GM23338 (cell line): ENCODE measurements at regions not wholly inside any gene's neighbourhood (a gene's known extent, or its start where the extent isn't known, plus 50 kb on each side); places are given as distances from the start of the nearest gene placed in this dataset.

Experiments
- ATAC-seq: fragments of 200-7000 bp; cut with Tn5 transposase; 3 replicates; pipeline ENCODE4 v1.9.1; 2020
- DNase-seq: peaks from one replicate; pipeline ENCODE4 v3.0.0-alpha.2; 2015; ENCODE audit warnings: low spot score
- H2AFZ ChIP-seq: fragments of 200-600 bp; sonication (generic); 2 replicates; pipeline ENCODE4 v1.8.0; 2016; ENCODE audit warnings: antibody characterized with exemption, mild to moderate bottlenecking, moderate library complexity
- H3F3A ChIP-seq: fragments of 200-600 bp; sonication (generic); replicated peaks from 2 replicates; pipeline ENCODE4 v1.8.0; 2017; ENCODE audit warnings: antibody characterized with exemption, mixed run types, low read depth
- H3K27ac ChIP-seq: fragments of 200-600 bp; sonication (generic); 2 replicates; pipeline ENCODE4 v1.6.1; 2016; ENCODE audit warnings: low read depth
- H3K27me3 ChIP-seq: fragments of 200-600 bp; sonication (generic); 2 replicates; pipeline ENCODE4 v1.8.0; 2016; ENCODE audit warnings: mild to moderate bottlenecking, mixed run types, moderate library complexity; ENCODE audit not compliant: insufficient read depth
- H3K36me3 ChIP-seq: fragments of 200-600 bp; sonication (generic); 2 replicates; pipeline ENCODE4 v1.8.0; 2016; ENCODE audit warnings: mild to moderate bottlenecking; ENCODE audit not compliant: insufficient read depth
- H3K4me1 ChIP-seq: fragments of 200-600 bp; sonication (generic); 2 replicates; pipeline ENCODE4 v1.8.0; 2016; ENCODE audit warnings: mild to moderate bottlenecking, moderate library complexity; ENCODE audit not compliant: insufficient read depth
- H3K4me2 ChIP-seq: fragments of 200-600 bp; sonication (generic); 2 replicates; pipeline ENCODE4 v1.7.1; 2017; ENCODE audit warnings: mixed run types
- H3K4me3 ChIP-seq: fragments of 200-600 bp; sonication (generic); 2 replicates; pipeline ENCODE4 v1.6.1; 2016; ENCODE audit warnings: mixed run types
- H3K79me2 ChIP-seq: fragments of 200-600 bp; sonication (generic); replicated peaks from 2 replicates; pipeline ENCODE4 v1.8.0; 2017; ENCODE audit warnings: mild to moderate bottlenecking; ENCODE audit not compliant: insufficient read depth
- H3K9me2 ChIP-seq: fragments of 200-600 bp; sonication (generic); 2 replicates; pipeline ENCODE4 v1.8.0; 2017; ENCODE audit not compliant: insufficient read depth
- H4K20me1 ChIP-seq: fragments of 200-600 bp; sonication (generic); replicated peaks from 2 replicates; pipeline ENCODE4 v1.8.0; 2017; ENCODE audit warnings: mild to moderate bottlenecking; ENCODE audit not compliant: insufficient read depth
- H3K27ac Mint-ChIP-seq: 2 replicates; pipeline ENCODE4 v1.8.0; 2020; ENCODE audit warnings: inconsistent platforms, mild to moderate bottlenecking, moderate library complexity, mixed read lengths
- H3K27me3 Mint-ChIP-seq: 3 replicates; pipeline ENCODE4 v1.8.0; 2022; ENCODE audit warnings: low read depth, mild to moderate bottlenecking, moderate library complexity, mixed read lengths, inconsistent platforms; ENCODE audit not compliant: insufficient read depth, poor library complexity
- H3K36me3 Mint-ChIP-seq: 3 replicates; pipeline ENCODE4 v1.8.0; 2021; ENCODE audit warnings: low read depth, mild to moderate bottlenecking, inconsistent platforms, moderate library complexity, mixed read lengths
- H3K4me1 Mint-ChIP-seq: 3 replicates; pipeline ENCODE4 v1.8.0; 2020; ENCODE audit warnings: mild to moderate bottlenecking, inconsistent platforms, mixed read lengths
- H3K4me3 Mint-ChIP-seq: 3 replicates; pipeline ENCODE4 v1.8.0; 2021; ENCODE audit warnings: moderate library complexity, mild to moderate bottlenecking, inconsistent platforms, mixed read lengths
- H3K9me3 Mint-ChIP-seq: 3 replicates; pipeline ENCODE4 v1.8.0; 2020; ENCODE audit warnings: moderate library complexity, mild to moderate bottlenecking, inconsistent platforms, mixed read lengths
- CREB1 ChIP-seq: fragments of 250-450 bp; sonication (Bioruptor Pico); IDR thresholded peaks from 2 replicates; pipeline ENCODE4 v1.5.0; 2020; ENCODE audit warnings: low read depth, mild to moderate bottlenecking, moderate library complexity
- ETS1 ChIP-seq: IDR thresholded peaks from 2 replicates; pipeline ENCODE4 v1.6.1; 2016; ENCODE audit warnings: antibody characterized with exemption
- EZH2 ChIP-seq: fragments of 200-600 bp; sonication (generic); IDR thresholded peaks from one replicate; pipeline ENCODE4 v1.8.0; 2017; ENCODE audit warnings: antibody characterized with exemption, mild to moderate bottlenecking, low read depth; ENCODE audit not compliant: unreplicated experiment
- EZH2phosphoT487 ChIP-seq: fragments of 200-600 bp; sonication (generic); IDR thresholded peaks from one replicate; pipeline ENCODE4 v1.8.1; 2018; ENCODE audit warnings: antibody characterized with exemption; ENCODE audit not compliant: unreplicated experiment
- POLR2AphosphoS5 ChIP-seq: IDR thresholded peaks from 2 replicates; pipeline ENCODE4 v1.6.1; 2016; ENCODE audit warnings: antibody characterized with exemption, low read depth
- ZNF114 ChIP-seq: fragments of 250-450 bp; sonication (Bioruptor Pico); IDR thresholded peaks from 2 replicates; pipeline ENCODE4 v1.5.0; 2020; ENCODE audit warnings: mild to moderate bottlenecking, moderate library complexity
- ZNF331 ChIP-seq: fragments of 250-450 bp; sonication (Bioruptor Pico); IDR thresholded peaks from 2 replicates; pipeline ENCODE4 v1.5.0; 2020; ENCODE audit warnings: low read depth, mild to moderate bottlenecking, moderate library complexity
- ZNF462 ChIP-seq: fragments of 250-450 bp; sonication (Bioruptor Pico); IDR thresholded peaks from 2 replicates; pipeline ENCODE4 v1.5.0; 2020; ENCODE audit warnings: mild to moderate bottlenecking, moderate library complexity
- TF ChIP-seq, protein P1 (sequence below), 2 experiments: fragments of 200-600 bp in 1 of 2; sonication (generic) in 1 of 2; conservative IDR thresholded peaks; 2 replicates each; pipeline versions ENCODE4 v1.5.1 to v1.6.1; 2016 to 2017; ENCODE audit warnings: antibody characterized with exemption in 2 of 2, low read depth in 2 of 2, mild to moderate bottlenecking in 2 of 2, moderate library complexity in 1 of 2

DNA sequence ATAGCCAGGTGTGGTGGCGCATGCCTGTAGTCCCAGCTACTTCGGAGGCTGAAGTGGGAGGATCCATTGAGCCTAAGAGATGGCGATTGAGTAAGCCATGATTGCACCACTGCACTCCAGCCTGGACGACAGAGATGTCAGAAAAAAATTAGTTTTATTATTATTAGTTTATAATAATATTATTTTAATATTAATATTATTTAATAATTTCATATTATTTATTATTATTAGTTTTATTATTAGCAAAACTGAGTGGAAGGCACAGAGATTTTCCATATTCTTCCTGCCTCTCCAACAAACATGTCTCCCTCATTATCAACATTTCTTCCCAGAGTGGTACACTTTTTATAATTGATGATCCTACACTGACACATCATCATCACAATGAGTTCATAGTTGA lies 278.2 kb downstream of the SOX11 start:
- H3K36me3 Mint-ChIP-seq, result peaks cover 5% of the 10 kb centered on the region; the same call in 2 of the 3 replicates
- no peaks in the 10 kb centered on the region for H3F3A ChIP-seq
- H4K20me1 ChIP-seq, result no peaks in the 10 kb centered on the region
- peaks cover 80% of the 10 kb centered on the region for H3K9me3 Mint-ChIP-seq
- H3K36me3 ChIP-seq, result 0 out of 2 replicates have a peak, but pooled peaks cover 4% of the 10 kb centered on the region
- H3K4me3 Mint-ChIP-seq, result no peak overlapping the region
- no peaks in the 10 kb centered on the region for H3K79me2 ChIP-seq
- peaks cover 10% of the 10 kb centered on the region for H3K27me3 Mint-ChIP-seq
- no peak for ATAC-seq
- H3K27ac ChIP-seq, result no peak overlapping the region
- no peak for DNase-seq
- TF ChIP-seq ZNF462 (CRISPR knock-in tag) (no peak), EZH2phosphoT487 (no peak), ETS1 (no peak), ZNF331 (no peak), CREB1 (CRISPR knock-in tag) (no peak), ZNF114 (CRISPR knock-in tag) (no peak), EZH2 (no peak), POLR2AphosphoS5 (no peak)
- TF ChIP-seq, protein P1, sequence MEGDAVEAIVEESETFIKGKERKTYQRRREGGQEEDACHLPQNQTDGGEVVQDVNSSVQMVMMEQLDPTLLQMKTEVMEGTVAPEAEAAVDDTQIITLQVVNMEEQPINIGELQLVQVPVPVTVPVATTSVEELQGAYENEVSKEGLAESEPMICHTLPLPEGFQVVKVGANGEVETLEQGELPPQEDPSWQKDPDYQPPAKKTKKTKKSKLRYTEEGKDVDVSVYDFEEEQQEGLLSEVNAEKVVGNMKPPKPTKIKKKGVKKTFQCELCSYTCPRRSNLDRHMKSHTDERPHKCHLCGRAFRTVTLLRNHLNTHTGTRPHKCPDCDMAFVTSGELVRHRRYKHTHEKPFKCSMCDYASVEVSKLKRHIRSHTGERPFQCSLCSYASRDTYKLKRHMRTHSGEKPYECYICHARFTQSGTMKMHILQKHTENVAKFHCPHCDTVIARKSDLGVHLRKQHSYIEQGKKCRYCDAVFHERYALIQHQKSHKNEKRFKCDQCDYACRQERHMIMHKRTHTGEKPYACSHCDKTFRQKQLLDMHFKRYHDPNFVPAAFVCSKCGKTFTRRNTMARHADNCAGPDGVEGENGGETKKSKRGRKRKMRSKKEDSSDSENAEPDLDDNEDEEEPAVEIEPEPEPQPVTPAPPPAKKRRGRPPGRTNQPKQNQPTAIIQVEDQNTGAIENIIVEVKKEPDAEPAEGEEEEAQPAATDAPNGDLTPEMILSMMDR (conservative IDR thresholded peaks at IDR 0.05; ENCODE audit: low read depth in 2 of 2), result no peak
- H3K27me3 ChIP-seq, result no peaks in the 10 kb centered on the region
- no peak overlapping the region for H3K4me2 ChIP-seq
- H2AFZ ChIP-seq, result no peak overlapping the region
- no peak overlapping the region for H3K4me3 ChIP-seq
- peaks cover 8% of the 10 kb centered on the region; the same call in 2 of the 3 replicates for H3K4me1 Mint-ChIP-seq
- H3K9me2 ChIP-seq, result no peaks in the 10 kb centered on the region
- no peak overlapping the region for H3K27ac Mint-ChIP-seq
- no peaks in the 10 kb centered on the region for H3K4me1 ChIP-seq
